ENCODE measurements at regions not wholly inside any gene's neighbourhood (a gene's known extent, or its start where the extent isn't known, plus 50 kb on each side); places are given as distances from the start of the nearest gene placed in this dataset.

DNA sequence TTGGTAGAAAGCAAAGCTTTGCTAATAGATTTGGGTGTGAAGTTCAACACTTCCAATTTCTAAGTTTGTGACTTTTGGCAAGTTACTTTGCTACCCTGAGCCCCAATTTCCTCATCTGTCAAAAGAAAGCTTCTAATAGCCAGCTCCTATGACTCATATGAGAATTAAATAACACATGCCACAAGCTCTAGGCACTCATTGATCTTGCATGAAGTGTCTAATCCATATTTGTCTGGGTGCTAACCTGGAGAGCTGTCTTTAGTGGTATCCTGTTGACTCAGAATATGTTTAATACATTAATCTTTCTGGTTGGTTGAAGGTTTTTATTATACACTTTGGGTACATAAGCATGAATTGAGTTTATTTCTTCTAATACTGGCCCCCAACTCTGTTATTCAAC, 188.8 kb downstream of the POSTN start:
- DNase-seq (ENCODE audit: low spot score) = no peak

DNA sequence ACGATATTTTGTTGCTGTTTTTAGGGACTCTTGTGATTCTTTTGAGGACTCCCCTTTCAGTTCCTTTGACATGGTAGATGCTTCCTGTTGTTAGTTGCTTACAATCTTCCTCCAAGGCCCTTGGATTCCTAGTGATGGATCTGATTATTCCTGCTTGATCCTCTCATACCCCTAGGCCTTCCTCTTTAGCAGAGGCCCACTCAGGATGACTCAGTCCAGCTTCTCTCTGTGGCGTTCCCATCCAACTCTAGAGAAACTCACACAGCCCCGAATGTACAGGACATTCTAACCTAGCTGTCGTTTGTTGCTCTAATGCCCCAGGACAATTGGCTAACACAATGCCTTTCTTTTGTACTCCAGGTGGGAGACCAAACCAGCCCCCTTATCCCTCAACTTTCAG, 191.4 kb downstream of the POSTN start:
- DNase-seq (ENCODE audit: low spot score) = no peak

DNA sequence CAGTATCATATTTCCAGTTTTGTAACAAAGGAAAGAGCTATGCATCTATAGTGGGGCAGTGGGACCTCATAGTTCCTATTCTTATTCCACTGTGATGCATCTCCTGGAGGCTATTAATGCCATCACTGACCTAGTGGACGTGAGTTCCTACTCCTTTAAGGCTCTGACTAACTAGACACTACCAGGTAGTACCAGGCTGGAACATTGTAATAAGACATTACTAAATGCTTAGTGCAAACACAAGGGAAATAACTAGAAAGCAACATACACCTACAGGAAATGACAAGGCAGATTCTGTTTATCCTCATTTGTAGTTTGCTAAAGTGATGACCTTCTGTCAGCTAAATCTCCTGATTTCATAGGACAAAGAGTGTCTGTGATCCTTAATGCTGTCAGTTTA, 192.5 kb downstream of the POSTN start:
- no peak for DNase-seq (ENCODE audit: low spot score)

DNA sequence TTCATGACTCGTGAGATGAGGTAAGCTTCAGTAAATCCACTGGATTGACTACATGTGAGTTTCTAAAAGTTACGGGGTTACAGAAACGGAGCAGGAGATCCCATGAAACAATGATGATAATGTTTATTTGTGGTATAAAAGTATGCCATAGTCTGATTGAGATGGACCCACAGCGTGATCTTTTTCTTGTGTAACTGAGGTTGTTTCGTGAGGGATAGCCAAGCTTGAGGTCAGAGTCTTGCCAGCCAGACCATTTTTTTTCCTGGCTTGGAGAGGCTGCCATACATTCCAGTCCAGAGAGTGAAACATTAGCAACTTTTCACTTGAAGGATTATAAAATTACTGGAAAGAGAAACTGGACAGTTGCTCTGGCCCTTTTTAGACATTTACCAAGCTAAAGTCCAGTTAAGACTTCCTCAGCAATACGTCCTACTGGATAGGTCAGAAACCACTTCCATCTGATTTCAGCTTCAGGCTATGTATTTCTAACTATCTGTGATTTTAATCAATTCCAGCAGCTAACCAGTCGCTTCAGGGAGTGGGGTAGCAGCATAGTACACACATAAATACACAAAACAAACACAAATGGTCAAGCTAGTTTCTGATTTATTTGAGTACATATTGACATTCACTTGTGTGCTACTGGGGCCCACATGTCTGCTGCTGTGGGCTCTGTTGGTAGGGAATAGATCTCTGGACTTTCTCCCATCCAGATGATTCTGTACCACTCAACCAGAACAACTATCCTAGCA, 194.6 kb downstream of the POSTN start:
- no peak for DNase-seq (ENCODE audit: low spot score)

DNA sequence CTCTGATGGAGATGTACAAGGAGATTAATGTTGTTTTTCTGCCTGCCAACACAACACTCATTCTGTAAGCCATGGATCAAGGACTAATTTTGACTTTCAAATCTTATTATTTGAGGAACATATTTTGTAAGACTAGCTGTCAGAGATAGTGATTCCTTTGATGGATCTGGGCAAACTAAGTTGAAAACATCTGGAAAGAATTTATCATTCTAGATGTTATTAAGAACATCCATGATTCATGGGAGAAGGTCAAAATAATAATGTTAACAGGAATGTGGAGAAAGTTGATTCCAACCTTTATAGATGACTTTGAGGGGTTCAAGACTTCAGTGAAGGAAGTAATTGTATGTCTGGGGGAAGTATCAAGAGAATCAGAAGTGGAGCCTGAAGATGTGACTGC, 196.8 kb downstream of the POSTN start:
- DNase-seq (ENCODE audit: low spot score) = no peak

DNA sequence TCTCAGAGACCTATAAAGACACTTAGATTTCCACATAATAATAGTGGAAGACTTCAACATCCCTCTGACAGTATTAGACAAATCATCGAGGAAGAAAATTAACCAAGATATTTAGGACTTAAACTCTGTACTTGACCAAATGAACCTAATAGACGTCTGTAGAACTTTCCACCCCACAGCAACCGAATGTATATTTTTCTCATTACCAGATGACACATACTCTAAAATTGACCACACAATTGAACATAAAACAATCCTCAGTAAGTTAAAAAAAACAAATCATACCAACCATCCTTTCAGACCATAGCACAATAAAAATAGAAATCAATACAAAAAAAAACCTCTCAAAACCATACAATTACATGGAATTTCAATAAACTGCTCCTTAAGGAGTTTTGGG, 201.0 kb downstream of the POSTN start:
- no peak for DNase-seq (ENCODE audit: low spot score)

DNA sequence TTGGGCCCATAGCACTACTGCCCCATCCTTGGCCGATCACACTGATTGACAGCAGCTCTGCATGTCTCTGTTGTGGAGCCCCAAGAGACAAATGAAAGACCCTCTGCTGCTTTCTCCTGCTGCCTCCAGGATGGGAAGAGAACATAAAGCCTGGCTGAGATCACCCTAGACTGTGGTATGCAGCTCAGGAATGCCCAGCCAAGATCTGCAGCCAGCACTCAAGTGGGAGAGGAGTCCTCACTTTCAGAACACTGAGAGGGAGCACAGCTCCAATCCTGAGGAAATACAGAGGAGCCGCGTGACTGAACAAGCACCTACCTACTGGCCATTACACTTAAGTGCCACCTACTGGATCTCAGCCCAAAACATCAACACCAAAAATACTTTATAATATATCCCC, 203.0 kb downstream of the POSTN start:
- DNase-seq (ENCODE audit: low spot score) = no peak

DNA sequence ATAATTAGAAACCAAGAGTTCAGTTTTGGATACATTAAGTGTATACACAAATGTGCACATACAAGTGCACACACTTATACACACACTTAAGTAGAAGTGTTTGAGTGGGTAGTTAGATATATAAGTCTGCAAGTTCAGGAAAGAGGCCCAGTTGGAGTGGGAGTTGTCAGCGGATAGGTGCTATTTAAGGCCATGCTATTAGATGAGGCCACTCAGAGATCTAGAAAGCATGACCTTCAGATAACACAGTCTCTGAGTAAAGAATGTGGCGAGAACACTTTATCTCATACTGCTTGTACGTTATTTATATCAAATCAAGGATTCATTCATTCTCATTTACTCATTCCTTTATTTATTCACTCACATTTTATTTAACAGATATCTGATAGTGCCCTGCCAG, 206.2 kb downstream of the POSTN start:
- no peak for DNase-seq (ENCODE audit: low spot score)

DNA sequence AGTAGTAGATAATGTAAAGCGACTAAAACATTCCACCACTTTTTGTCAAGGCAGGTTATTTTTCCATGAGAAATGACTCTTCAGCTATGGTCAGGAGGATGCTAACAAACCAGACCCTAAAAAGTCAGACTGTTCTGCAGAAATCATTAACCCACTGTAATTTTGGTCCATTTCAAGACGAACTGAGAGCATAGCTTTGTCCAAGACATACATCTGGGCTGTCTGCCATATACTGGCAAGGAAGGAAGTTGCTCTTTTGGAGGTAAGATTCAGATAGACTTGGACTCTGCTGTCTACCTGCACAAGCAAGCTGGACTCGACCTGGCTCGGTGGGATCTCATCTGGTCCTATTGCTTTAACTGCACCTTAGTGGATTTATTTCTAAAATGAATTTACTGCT, 207.8 kb downstream of the POSTN start:
- DNase-seq (ENCODE audit: low spot score) = no peak

DNA sequence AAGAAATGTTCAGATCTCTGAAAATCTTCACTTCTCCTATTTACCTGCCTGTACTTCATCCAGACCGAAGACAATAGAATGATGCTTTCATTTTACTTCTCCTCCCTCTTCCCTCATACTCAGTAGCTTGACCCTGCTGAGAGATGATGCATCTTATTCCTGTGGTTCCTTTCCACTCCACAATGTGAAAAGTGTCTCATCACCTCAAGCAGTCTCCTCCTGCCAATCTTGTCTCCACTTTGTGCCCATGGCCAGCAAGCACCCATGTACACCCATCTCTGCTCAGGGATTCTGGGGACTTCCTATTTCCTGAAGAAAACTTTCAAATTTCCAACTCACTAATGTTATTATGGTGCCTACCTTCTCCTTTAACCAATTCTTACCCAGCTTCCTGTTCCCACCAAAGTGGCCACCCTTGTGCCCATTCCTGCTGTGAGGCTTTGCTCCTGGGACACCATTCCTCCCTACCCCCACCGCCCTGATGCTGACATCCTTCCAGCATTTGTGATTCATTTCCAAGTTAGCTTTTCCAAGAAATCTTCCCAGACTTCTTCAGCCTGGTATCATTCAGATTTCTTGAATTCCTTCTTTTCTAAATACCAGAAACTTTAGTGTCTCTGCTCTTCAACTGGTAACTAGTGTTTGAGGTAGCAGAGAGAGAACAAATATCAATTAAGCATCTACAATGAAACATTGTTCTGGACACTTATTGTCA, 212.5 kb downstream of the POSTN start:
- no peak for DNase-seq (ENCODE audit: low spot score)

DNA sequence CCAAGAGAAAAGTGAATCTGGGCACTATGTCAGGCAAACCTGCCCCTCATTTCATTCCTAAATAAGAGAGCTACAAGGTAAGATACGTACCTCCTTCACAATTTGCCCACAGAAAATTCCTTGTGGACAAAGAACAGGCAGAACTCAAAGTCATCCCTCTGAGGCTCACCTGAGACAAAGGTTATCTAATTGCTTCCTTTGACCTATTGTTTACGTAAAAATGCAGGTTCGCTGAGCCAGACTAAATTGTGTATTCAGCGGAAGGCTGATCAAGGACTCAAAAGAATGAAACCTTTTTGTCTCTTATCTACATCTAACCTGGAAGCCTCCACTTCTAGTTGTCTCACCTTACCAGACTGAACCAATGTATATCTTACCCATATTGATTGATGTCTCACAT, 213.3 kb downstream of the POSTN start:
- DNase-seq (ENCODE audit: low spot score) = no peak

DNA sequence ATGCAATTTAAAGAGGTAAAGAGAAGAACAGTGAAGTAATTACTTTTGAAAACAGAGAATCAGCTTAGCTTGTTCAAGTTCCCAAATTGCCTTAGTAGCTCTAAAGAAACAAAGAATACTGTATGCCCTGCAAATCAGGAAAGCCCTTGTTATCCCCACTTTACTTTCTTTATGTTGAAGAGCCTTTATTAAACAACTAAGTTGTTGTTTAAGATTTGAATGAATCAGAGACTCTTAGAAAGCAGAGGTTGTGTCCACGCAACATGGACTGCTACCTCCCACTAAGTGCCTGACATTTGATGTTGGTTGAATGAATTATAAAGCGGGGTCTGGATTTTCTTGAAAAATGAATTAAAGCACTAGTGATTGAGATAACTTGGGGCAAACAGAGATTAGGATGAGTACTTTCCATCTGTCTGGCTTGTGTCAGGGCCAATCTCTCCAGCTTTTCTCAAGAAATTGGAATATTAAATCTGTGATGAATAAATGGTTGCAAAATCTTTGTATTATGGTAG, 214.7 kb downstream of the POSTN start:
- no peak for DNase-seq (ENCODE audit: low spot score)

DNA sequence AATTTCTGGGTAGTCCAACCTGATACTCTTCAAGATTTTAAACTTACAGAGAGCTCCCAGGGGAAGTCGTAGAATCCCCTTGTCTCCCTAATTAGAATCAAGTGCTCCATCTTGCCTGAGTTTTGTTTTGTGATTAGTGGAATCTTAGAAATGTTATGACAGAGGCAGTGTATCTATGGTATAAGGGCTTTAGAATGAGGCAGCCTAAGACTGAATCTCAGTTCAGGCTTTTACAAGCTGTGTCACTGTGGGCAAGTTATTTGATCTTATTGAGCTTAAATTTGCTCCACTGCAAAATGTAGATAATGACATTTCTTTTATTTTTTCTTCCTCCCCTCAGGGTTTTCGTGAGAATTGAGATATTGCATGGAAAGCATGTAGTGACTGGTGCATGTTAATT, 215.5 kb downstream of the POSTN start:
- no peak for DNase-seq (ENCODE audit: low spot score)

DNA sequence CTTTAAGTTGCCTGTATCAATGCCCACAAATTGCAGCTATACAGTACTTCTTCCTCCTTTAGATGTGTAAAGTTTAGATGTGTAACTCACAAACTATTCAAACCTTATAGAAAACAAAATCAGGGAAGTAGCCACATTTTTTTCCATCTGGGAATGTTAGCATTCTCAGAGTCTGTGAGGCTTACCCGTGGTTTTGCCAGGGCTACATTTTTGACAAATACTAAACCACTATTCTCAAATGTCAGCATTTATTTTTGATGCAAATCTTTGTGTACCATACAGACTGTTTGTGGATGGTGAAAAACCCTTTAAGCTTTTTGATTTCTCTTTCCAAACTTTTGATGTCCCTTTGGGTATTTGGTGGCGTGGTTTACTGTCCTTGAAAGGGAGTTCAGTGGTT, 216.4 kb downstream of the POSTN start:
- no peak for DNase-seq (ENCODE audit: low spot score)

DNA sequence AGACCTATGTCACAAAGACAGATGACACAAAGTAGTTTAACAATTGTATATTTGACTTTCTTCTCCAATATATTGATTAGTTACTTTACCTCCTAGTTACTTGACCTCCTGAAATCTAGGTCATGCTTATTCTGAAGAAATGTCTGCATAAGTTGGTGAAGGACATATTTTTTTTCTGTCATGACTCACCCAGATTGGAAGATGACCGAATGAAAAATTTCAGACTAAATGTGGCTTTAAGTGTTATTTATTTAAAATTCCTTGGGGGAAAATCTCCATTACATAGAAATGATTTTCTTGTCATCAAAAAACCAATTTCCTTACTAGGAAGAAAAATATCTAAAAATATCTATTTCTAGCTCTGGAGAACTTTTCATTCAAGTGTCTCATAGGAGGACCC, 217.1 kb downstream of the POSTN start:
- DNase-seq (ENCODE audit: low spot score) = no peak

DNA sequence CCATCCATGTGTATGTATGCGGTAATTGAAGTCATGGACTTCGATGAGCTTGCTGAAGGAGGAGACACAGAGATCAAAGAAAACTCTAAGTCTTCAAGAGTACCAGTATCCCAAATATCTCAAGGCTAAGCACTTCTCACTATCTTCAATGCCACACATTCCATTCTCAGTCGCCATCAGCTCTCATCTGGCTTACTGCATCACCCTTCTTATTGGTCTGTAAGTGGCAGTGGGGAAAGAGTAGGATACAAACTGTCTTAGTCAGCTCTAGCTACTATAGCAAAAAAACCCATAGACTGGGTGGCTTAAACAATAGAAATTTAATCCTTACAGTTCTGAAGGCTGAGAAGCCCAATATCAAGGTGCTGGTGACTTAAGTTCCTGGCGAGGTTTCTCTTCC, 218.7 kb downstream of the POSTN start:
- DNase-seq (ENCODE audit: low spot score) = no peak

DNA sequence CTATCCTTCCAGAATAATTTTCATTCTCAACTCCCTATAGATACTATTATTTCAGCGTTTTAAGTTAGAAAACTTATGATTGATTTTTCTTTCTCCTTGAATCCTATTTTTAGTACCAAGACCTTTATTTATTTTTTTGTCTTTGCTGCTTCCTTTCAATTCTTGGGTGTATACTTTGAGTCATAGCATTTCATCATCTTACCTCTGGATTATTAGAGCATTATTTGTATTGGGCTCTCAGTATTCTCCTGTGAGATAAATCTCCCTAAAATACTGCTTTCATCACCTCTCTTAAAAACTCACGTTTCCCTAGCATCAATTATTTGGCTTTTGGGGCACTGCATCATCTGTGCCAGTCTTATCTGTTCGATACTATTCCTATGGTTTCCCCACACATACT, 222.8 kb downstream of the POSTN start:
- DNase-seq (ENCODE audit: low spot score) = no peak

DNA sequence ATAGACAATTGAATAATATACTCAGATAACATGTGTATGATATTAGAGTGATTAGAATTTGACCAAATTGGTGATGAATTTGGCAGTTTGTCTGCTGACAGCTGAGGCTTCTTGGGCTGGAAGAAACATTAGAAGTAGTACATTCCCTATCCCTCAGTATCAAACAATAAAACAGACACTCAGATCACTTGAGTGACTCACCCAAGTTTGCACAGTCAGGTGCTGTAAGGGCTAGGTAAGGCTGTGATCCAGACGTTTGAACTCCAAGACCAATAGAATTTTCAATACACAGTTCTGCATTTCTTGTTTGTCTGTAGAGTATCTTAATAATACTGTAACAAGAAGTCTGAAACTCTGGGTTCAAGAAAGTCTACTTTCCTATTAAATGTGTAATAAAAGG, 223.5 kb downstream of the POSTN start:
- no peak for DNase-seq (ENCODE audit: low spot score)

DNA sequence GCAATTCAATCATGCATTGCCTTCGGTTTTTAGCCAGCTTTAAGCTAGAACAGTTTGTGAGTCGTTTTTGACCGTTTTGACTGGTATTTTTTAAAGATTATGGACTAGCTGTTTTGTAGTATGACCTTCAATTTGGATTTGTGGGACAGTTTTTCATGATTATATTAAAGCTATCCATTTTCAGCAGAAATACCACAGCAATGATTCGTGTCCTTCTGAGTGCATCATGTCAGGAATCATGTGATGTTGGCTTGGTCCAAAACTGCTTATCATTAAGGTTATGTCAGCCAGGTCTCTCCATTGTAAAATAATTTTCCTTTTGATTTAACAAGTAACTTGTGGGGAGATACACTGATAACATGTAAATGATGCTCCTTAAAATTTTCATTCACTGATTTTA, 229.0 kb downstream of the POSTN start:
- DNase-seq (ENCODE audit: low spot score) = no peak

DNA sequence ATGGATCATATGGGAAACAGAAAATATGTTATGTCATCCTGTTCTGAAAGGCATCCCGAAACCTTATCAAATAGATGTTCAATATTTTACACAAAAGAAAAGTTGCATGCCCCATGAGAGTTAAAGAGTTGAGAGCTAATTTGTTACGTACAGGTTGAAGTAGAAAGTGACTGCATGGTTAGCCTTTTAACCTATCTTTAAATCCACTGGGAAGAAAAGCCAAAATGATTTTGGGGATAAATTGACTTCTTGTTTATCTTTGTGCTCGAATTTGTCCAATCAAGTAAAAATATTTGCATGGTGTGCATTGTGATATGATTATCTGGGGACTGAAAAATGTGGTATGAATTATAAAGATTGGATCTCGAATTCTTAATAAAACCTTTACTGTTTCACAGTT, 230.1 kb downstream of the POSTN start:
- DNase-seq (ENCODE audit: low spot score) = no peak

DNA sequence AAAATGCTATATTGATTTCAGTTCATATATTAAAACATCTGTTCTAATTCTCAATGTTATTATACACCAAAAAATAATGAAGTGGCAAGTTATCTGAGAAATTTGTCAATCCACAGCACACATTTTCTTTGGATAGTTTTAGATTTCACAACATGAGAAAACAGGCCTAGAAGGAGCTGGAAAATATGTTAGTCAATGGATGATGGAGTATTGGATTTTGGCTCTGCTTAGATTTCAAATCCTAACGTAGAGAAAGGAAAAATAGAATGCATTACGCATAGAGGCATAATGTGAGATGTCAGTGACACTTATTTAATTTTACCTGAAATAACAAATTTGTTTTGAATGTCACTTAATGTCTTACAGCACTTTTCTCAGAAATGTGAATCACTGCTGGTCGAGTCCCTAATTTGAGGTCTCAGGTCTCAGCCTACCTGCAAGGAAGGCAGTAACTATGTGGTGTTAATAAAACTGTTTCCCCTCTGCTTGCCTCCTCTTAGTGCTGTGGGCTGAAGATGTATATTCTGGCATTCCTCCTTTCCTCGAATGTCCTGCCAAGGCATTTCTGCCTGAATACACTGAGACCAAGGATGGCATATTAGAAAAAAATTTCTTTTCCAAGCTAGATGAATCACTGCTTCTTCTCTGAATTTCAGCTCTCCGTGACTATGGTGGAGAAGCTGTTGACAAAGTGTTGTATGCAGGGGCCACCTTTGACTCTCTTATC, 232.4 kb downstream of the POSTN start:
- no peak for DNase-seq (ENCODE audit: low spot score)

DNA sequence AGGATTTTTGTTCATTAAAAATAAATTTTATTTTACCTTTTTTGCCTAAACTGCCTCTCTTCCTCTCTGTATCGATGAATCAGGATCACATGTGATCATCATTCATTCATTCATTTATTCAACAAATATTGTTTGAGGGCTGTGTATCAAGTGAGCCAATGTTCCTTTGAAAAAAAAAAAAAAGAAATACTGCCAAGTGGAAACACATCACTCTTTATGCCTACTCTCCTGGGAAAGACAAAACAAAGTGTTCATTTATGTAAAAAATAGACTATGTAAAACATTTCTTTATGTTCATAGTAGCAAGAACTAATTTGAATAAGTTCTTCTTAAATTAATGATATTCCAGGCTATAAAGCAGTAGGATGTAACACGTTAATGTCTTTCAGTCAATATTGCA, 233.1 kb downstream of the POSTN start:
- DNase-seq (ENCODE audit: low spot score) = no peak

DNA sequence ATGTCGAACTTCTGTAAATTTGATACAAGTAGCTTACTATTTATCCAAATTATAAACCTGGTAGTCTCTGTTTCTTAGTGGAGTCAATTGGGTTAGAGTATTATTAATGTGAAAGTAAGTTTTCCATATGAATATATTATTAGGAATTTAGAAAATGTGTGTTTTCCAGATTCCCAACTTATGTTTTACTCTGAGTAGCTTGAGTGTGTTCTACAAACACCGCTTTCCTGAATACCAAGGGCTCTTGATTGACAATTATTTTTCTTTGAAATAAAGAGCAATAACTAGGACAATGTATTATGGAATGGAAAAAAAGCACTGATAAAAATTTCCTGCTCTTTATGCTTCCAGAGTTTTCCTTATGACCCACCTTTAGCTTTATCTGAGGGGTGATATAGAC, 233.6 kb downstream of the POSTN start:
- DNase-seq (ENCODE audit: low spot score) = no peak

All from RKO (cell line).